Right atrium auricular region (tissue), 2 donors: ENCODE measurements at regions not wholly inside any gene's neighbourhood (a gene's known extent, or its start where the extent isn't known, plus 50 kb on each side); places are given as distances from the start of the nearest gene placed in this dataset.

Source experiments
- DNase-seq: peaks from one replicate; pipeline ENCODE4 v3.0.0-alpha.2; 2019; ENCODE audit warnings: low spot score
- H3K27ac ChIP-seq, 2 donors: fragments of 200-600 bp; sonication (generic); 1 replicate in 1 of 2; 2 replicates in 1 of 2; pipeline ENCODE4 v1.5.1; 2016 to 2019
- H3K27me3 ChIP-seq, 2 donors: fragments of 200-600 bp; sonication (generic); one replicate each; pipeline versions ENCODE4 v1.5.1 to v1.6.0; 2017 to 2019
- H3K36me3 ChIP-seq: fragments of 200-600 bp; sonication (generic); one replicate; pipeline ENCODE4 v1.5.1; 2016
- H3K4me1 ChIP-seq, 2 donors: fragments of 200-600 bp; sonication (generic); one replicate each; pipeline versions ENCODE4 v1.5.1 to v1.6.0; 2017 to 2019
- H3K4me3 ChIP-seq, 2 donors: fragments of 200-600 bp; sonication (generic); 1 replicate in 1 of 2; 2 replicates in 1 of 2; pipeline ENCODE4 v1.5.1; 2017 to 2019; ENCODE audit warnings: mild to moderate bottlenecking in 1 of 2, moderate library complexity in 1 of 2
- H3K9me3 ChIP-seq, 2 donors: fragments of 200-600 bp; sonication (generic); one replicate each; pipeline ENCODE4 v1.5.1; 2019
- TF ChIP-seq, protein P1 (sequence below), 2 donors: fragments of 200-600 bp; sonication (generic); IDR thresholded peaks; one replicate each; pipeline ENCODE4 v1.5.1; 2019; ENCODE audit warnings: antibody characterized with exemption in 2 of 2

DNA sequence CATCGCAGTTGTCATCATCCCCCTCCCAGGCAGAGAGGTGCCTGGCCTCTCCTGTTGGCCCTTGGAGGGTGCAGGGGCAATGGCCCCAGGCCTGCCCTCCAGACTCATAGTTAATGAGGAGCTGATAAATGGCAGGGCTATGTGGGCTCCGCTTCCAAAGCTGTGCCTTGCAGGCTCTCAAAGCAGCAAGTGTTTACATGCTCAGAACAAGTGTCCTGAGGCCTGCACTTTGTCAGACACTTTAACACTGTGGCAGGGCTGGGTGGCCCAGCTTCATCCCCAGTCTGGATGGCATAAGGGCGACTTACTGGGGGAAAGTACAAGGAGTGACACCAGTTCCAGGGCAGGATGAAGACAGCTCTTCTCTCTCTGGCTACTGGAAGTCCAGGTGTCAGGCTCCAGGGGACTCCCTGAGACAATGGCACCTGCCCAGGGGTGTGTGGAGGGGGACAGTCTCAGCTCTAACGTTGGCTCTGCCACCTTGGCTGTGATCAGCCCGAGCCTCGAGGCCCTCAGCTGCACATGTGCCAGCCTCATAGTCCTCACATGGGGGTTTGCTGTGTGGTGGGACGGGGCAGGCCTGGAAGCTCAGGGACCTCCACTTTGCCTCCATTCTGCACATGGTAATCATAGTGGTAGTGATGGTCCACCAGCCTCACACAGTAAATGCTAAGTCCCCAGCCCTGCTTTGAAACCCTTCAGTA lies 153.4 kb downstream of the BARX1 start:
- Histone ChIP-seq H3K27ac (no peak overlapping the region), H3K36me3 (no peaks in the 10 kb centered on the region), H3K9me3 (peaks cover 0 to 10% of the 10 kb centered on the region in 2 donors), H3K4me1 (no peaks in the 10 kb centered on the region), H3K27me3 (no peaks in the 10 kb centered on the region), H3K4me3 (no peak overlapping the region)
- TF ChIP-seq, protein P1, sequence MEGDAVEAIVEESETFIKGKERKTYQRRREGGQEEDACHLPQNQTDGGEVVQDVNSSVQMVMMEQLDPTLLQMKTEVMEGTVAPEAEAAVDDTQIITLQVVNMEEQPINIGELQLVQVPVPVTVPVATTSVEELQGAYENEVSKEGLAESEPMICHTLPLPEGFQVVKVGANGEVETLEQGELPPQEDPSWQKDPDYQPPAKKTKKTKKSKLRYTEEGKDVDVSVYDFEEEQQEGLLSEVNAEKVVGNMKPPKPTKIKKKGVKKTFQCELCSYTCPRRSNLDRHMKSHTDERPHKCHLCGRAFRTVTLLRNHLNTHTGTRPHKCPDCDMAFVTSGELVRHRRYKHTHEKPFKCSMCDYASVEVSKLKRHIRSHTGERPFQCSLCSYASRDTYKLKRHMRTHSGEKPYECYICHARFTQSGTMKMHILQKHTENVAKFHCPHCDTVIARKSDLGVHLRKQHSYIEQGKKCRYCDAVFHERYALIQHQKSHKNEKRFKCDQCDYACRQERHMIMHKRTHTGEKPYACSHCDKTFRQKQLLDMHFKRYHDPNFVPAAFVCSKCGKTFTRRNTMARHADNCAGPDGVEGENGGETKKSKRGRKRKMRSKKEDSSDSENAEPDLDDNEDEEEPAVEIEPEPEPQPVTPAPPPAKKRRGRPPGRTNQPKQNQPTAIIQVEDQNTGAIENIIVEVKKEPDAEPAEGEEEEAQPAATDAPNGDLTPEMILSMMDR (IDR thresholded peaks at IDR 0.05), result no peak
- DNase-seq, result no peak

DNA sequence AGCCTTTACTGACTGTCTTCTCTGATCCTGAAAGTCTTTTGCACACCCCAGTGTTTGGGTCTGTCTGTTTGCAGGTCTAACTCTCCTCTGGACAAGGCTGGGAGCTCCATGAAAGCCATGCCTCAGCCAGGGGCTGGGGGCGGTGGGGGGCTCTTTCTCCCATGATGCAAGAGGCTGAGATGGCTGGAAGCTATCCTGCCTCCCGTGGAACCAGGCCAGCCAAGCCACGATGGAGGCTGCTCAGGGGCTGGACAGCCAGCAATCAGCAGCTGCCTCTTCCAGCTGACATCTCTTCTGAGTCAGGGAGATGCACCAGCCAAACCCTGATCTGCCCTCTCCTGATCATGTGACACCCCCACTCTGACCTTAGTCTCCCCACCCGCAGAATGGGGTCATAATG lies 154.0 kb downstream of the BARX1 start:
- H3K36me3 ChIP-seq, result no peaks in the 10 kb centered on the region
- peaks cover 0 to 10% of the 10 kb centered on the region in 2 donors for H3K9me3 ChIP-seq
- H3K4me1 ChIP-seq, result no peaks in the 10 kb centered on the region
- H3K27me3 ChIP-seq, result no peaks in the 10 kb centered on the region
- no peak for DNase-seq
- H3K4me3 ChIP-seq, result no peak overlapping the region
- TF ChIP-seq, protein P1 (IDR thresholded peaks at IDR 0.05), result no peak
- no peak overlapping the region for H3K27ac ChIP-seq

GRCh38 chr9:93792358-93792757 lies 162.8 kb downstream of the BARX1 start:
- no peaks in the 10 kb centered on the region for H3K4me1 ChIP-seq
- no peaks in the 10 kb centered on the region for H3K36me3 ChIP-seq
- TF ChIP-seq, protein P1 (IDR thresholded peaks at IDR 0.05), result no peak
- H3K27ac ChIP-seq, result no peak overlapping the region
- H3K9me3 ChIP-seq, result peaks cover 0 to 7% of the 10 kb centered on the region in 2 donors
- H3K4me3 ChIP-seq, result no peak overlapping the region
- no peaks in the 10 kb centered on the region for H3K27me3 ChIP-seq
- no peak for DNase-seq

DNA sequence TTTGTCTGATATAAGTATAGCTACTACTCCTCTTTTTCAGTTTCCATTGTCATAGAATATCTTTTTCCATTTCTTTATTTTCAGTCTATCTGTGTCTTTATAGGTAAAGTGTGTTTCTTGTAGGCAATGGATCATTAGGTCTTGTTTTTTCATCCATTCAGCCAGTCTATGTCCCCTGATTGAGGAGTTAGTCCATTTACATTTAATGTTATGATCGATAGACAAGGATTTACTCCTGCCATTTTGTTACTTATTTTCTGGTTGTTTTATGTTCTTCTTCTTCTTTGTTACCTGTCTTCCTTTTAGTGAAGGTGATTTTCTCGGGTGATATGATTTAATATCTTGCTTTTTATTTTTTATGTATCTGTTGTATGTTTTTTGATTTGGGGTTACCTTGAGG lies 169.0 kb downstream of the BARX1 start:
- H3K27me3 ChIP-seq, result no peaks in the 10 kb centered on the region
- no peak overlapping the region for H3K27ac ChIP-seq
- TF ChIP-seq, protein P1 (IDR thresholded peaks at IDR 0.05), result no peak
- no peak for DNase-seq
- no peaks in the 10 kb centered on the region for H3K4me1 ChIP-seq
- peaks cover 3 to 32% of the 10 kb centered on the region in 2 donors for H3K9me3 ChIP-seq
- no peak overlapping the region for H3K4me3 ChIP-seq
- no peaks in the 10 kb centered on the region for H3K36me3 ChIP-seq

GRCh38 chr9:93776873-93777272 lies 178.3 kb downstream of the BARX1 start:
- H3K4me3 ChIP-seq, result no peak overlapping the region
- DNase-seq, result no peak
- H3K36me3 ChIP-seq, result no peaks in the 10 kb centered on the region
- H3K4me1 ChIP-seq, result no peaks in the 10 kb centered on the region
- no peak overlapping the region for H3K27ac ChIP-seq
- H3K27me3 ChIP-seq, result no peaks in the 10 kb centered on the region
- peaks cover 0 to 3% of the 10 kb centered on the region in 2 donors for H3K9me3 ChIP-seq
- TF ChIP-seq, protein P1 (IDR thresholded peaks at IDR 0.05), result no peak

DNA sequence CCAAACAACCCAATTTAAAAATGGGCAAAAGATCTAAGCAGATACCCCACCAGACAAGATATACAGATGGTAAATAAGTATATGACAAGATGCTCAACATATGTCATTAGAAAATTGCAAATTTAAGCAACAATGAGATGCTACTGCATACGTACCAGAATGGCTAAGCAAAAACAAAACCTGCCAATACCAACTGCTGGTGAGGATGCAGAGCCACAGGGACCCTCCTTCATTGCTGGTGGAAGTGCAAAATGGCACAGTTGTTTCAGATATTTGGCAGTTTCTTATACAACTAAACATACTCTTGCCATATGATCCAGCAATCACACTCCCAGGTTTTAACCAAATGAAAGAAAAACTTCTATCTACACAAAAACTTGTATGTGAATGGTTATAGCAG lies 178.9 kb downstream of the BARX1 start:
- no peaks in the 10 kb centered on the region for H3K36me3 ChIP-seq
- no peak overlapping the region for H3K27ac ChIP-seq
- no peaks in the 10 kb centered on the region for H3K4me1 ChIP-seq
- H3K27me3 ChIP-seq, result no peaks in the 10 kb centered on the region
- no peak overlapping the region for H3K4me3 ChIP-seq
- TF ChIP-seq, protein P1 (IDR thresholded peaks at IDR 0.05), result no peak
- peaks cover 0 to 9% of the 10 kb centered on the region in 2 donors for H3K9me3 ChIP-seq
- no peak for DNase-seq
